GM21390 (cell line): ENCODE measurements at regions not wholly inside any gene's neighbourhood (a gene's known extent, or its start where the extent isn't known, plus 50 kb on each side); places are given as distances from the start of the nearest gene placed in this dataset.
"Not testable (repeated sequence)": the region's sequence is repeated elsewhere in the genome, so short reads cannot be mapped to it uniquely, and the experiment has no call there.

ENCODE experiments used
- ATAC-seq: cut with Tn5 transposase; IDR thresholded peaks from one replicate; pipeline ENCODE4 v1.9.1; 2021; ENCODE audit not compliant: unreplicated experiment

- ATAC-seq: no peak
Measured at GRCh38 chr3:103421460-103421859, 986.6 kb downstream of the ZPLD1 start.

GRCh38 chr3:103437883-103438282 is 1003.1 kb downstream of the ZPLD1 start:
- ATAC-seq: no peak

- ATAC-seq: peak; percentile 86
Measured at GRCh38 chr3:103440539-103441203, 1005.9 kb downstream of the ZPLD1 start.

GRCh38 chr3:103446953-103447629 is 1012.3 kb downstream of the ZPLD1 start:
- ATAC-seq: no peak

- ATAC-seq: no peak
Measured at GRCh38 chr3:103453152-103453551, 1018.3 kb downstream of the ZPLD1 start.

- no peak for ATAC-seq
Measured at GRCh38 chr3:103459815-103460214, 1025.0 kb downstream of the ZPLD1 start.

GRCh38 chr3:103470498-103470897 is 1035.7 kb downstream of the ZPLD1 start:
- no peak for ATAC-seq

GRCh38 chr3:103494011-103494410 is 1059.2 kb downstream of the ZPLD1 start:
- no peak for ATAC-seq

- ATAC-seq: no peak
Measured at GRCh38 chr3:103494512-103494911, 1059.7 kb downstream of the ZPLD1 start.

- no peak for ATAC-seq
Measured at GRCh38 chr3:103495186-103495585, 1060.4 kb downstream of the ZPLD1 start.

- no peak for ATAC-seq
Measured at GRCh38 chr3:103499132-103499900, 1064.5 kb downstream of the ZPLD1 start.

GRCh38 chr3:103499967-103500366 is 1065.2 kb downstream of the ZPLD1 start:
- no peak for ATAC-seq

GRCh38 chr3:103510760-103511159 is 1075.9 kb downstream of the ZPLD1 start:
- no peak for ATAC-seq

- no peak for ATAC-seq
Measured at GRCh38 chr3:103511891-103512290, 1077.1 kb downstream of the ZPLD1 start.

- no peak for ATAC-seq
Measured at GRCh38 chr3:103512595-103512994, 1077.8 kb downstream of the ZPLD1 start.

GRCh38 chr3:103513003-103513402 is 1078.2 kb downstream of the ZPLD1 start:
- ATAC-seq: peak; percentile 45

GRCh38 chr3:103515116-103515515 is 1080.3 kb downstream of the ZPLD1 start:
- ATAC-seq: no peak

GRCh38 chr3:103516950-103517349 is 1082.1 kb downstream of the ZPLD1 start:
- no peak for ATAC-seq

GRCh38 chr3:103531327-103531726 is 1096.5 kb downstream of the ZPLD1 start:
- not testable (repeated sequence) for ATAC-seq

GRCh38 chr3:103532986-103533385 is 1098.2 kb downstream of the ZPLD1 start:
- no peak for ATAC-seq

- ATAC-seq: no peak
Measured at GRCh38 chr3:103554451-103554850, 1119.6 kb downstream of the ZPLD1 start.

GRCh38 chr3:103564116-103564515 is 1129.3 kb downstream of the ZPLD1 start:
- not testable (repeated sequence) for ATAC-seq
